ENCODE measurements at regions not wholly inside any gene's neighbourhood (a gene's known extent, or its start where the extent isn't known, plus 50 kb on each side); places are given as distances from the start of the nearest gene placed in this dataset.

GRCh38 chr15:66641485-66642315 lies 60.3 kb upstream of the SMAD6 start:
- Histone ChIP-seq H3K9me3 (no peaks in the 10 kb centered on the region), H3K4me1 (peaks cover 21% of the 10 kb centered on the region), H3K4me3 (ENCODE audit: low read depth, low read length) (no peak overlapping the region), H3K27me3 (replicated peaks; ENCODE audit: control insufficient read depth, insufficient read depth, low read length) (no peaks in the 10 kb centered on the region), H3K36me3 (ENCODE audit: control insufficient read depth, insufficient read depth, low read length) (no peaks in the 10 kb centered on the region)
- intact Hi-C loops (cut with micrococcal nuclease; ENCODE audit: unreplicated experiment) = no loop called here
- Mint-ChIP-seq H3K27ac (ENCODE audit: unreplicated experiment) (no peak overlapping the region), H3K36me3 (ENCODE audit: insufficient read depth, unreplicated experiment) (no peaks in the 10 kb centered on the region), H3K9me3 (ENCODE audit: unreplicated experiment) (no peaks in the 10 kb centered on the region), H3K4me1 (ENCODE audit: low read depth, unreplicated experiment) (peaks cover 10% of the 10 kb centered on the region), H3K4me3 (ENCODE audit: unreplicated experiment) (no peak overlapping the region), H3K27me3 (ENCODE audit: insufficient read depth, unreplicated experiment) (no peaks in the 10 kb centered on the region)
- no peak for DNase-seq
- POLR2A ChIA-PET = no interaction called here
- TF ChIP-seq, protein P1, sequence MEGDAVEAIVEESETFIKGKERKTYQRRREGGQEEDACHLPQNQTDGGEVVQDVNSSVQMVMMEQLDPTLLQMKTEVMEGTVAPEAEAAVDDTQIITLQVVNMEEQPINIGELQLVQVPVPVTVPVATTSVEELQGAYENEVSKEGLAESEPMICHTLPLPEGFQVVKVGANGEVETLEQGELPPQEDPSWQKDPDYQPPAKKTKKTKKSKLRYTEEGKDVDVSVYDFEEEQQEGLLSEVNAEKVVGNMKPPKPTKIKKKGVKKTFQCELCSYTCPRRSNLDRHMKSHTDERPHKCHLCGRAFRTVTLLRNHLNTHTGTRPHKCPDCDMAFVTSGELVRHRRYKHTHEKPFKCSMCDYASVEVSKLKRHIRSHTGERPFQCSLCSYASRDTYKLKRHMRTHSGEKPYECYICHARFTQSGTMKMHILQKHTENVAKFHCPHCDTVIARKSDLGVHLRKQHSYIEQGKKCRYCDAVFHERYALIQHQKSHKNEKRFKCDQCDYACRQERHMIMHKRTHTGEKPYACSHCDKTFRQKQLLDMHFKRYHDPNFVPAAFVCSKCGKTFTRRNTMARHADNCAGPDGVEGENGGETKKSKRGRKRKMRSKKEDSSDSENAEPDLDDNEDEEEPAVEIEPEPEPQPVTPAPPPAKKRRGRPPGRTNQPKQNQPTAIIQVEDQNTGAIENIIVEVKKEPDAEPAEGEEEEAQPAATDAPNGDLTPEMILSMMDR (IDR thresholded peaks at IDR 0.05; ENCODE audit: insufficient read depth in 1 of 2, low read depth in 1 of 2, low read length in 1 of 2, severe bottlenecking in 1 of 2, unreplicated experiment in 1 of 2) = no peak
- CTCF ChIA-PET = no interaction called here
- no TSS peak for BruUV-seq (replicated peaks)

- TF ChIP-seq, protein P1 (IDR thresholded peaks at IDR 0.05; ENCODE audit: insufficient read depth in 1 of 2, low read depth in 1 of 2, low read length in 1 of 2, severe bottlenecking in 1 of 2, unreplicated experiment in 1 of 2) = no peak
- ChIA-PET CTCF (no interaction called here), POLR2A (no interaction called here)
- Mint-ChIP-seq H3K27me3 (ENCODE audit: insufficient read depth, unreplicated experiment) (no peaks in the 10 kb centered on the region), H3K36me3 (ENCODE audit: insufficient read depth, unreplicated experiment) (no peaks in the 10 kb centered on the region), H3K4me1 (ENCODE audit: low read depth, unreplicated experiment) (peaks cover 10% of the 10 kb centered on the region), H3K4me3 (ENCODE audit: unreplicated experiment) (no peak overlapping the region), H3K27ac (ENCODE audit: unreplicated experiment) (no peak overlapping the region), H3K9me3 (ENCODE audit: unreplicated experiment) (no peaks in the 10 kb centered on the region)
- intact Hi-C loops (cut with micrococcal nuclease; ENCODE audit: unreplicated experiment) = no loop called here
- no peaks in the 10 kb centered on the region for H3K9me3 ChIP-seq
- H3K4me1 ChIP-seq = peaks cover 21% of the 10 kb centered on the region
- DNase-seq = no peak
- H3K4me3 ChIP-seq (ENCODE audit: low read depth, low read length) = no peak overlapping the region
- H3K36me3 ChIP-seq (ENCODE audit: control insufficient read depth, insufficient read depth, low read length) = no peaks in the 10 kb centered on the region
- no TSS peak for BruUV-seq (replicated peaks)
- no peaks in the 10 kb centered on the region for H3K27me3 ChIP-seq (replicated peaks; ENCODE audit: control insufficient read depth, insufficient read depth, low read length)
These were observed 59.5 kb upstream of the SMAD6 start for GRCh38 chr15:66642514-66642913.

GRCh38 chr15:66643033-66643432 lies 59.0 kb upstream of the SMAD6 start:
- TF ChIP-seq, protein P1 (IDR thresholded peaks at IDR 0.05; ENCODE audit: insufficient read depth in 1 of 2, low read depth in 1 of 2, low read length in 1 of 2, severe bottlenecking in 1 of 2, unreplicated experiment in 1 of 2) = no peak
- Histone ChIP-seq H3K4me1 (peaks cover 21% of the 10 kb centered on the region), H3K9me3 (no peaks in the 10 kb centered on the region), H3K36me3 (ENCODE audit: control insufficient read depth, insufficient read depth, low read length) (no peaks in the 10 kb centered on the region), H3K4me3 (ENCODE audit: low read depth, low read length) (no peak overlapping the region), H3K27me3 (replicated peaks; ENCODE audit: control insufficient read depth, insufficient read depth, low read length) (no peaks in the 10 kb centered on the region)
- intact Hi-C loops (cut with micrococcal nuclease; ENCODE audit: unreplicated experiment) = no loop called here
- Mint-ChIP-seq H3K27me3 (ENCODE audit: insufficient read depth, unreplicated experiment) (no peaks in the 10 kb centered on the region), H3K4me1 (ENCODE audit: low read depth, unreplicated experiment) (peaks cover 10% of the 10 kb centered on the region), H3K9me3 (ENCODE audit: unreplicated experiment) (no peaks in the 10 kb centered on the region), H3K36me3 (ENCODE audit: insufficient read depth, unreplicated experiment) (no peaks in the 10 kb centered on the region), H3K27ac (ENCODE audit: unreplicated experiment) (peak overlapping the region; percentile 82), H3K4me3 (ENCODE audit: unreplicated experiment) (no peak overlapping the region)
- no peak for DNase-seq
- CTCF ChIA-PET = no interaction called here
- no TSS peak for BruUV-seq (replicated peaks)
- POLR2A ChIA-PET = no interaction called here
